ENCODE measurements at regions not wholly inside any gene's neighbourhood (a gene's known extent, or its start where the extent isn't known, plus 50 kb on each side); places are given as distances from the start of the nearest gene placed in this dataset.

DNA sequence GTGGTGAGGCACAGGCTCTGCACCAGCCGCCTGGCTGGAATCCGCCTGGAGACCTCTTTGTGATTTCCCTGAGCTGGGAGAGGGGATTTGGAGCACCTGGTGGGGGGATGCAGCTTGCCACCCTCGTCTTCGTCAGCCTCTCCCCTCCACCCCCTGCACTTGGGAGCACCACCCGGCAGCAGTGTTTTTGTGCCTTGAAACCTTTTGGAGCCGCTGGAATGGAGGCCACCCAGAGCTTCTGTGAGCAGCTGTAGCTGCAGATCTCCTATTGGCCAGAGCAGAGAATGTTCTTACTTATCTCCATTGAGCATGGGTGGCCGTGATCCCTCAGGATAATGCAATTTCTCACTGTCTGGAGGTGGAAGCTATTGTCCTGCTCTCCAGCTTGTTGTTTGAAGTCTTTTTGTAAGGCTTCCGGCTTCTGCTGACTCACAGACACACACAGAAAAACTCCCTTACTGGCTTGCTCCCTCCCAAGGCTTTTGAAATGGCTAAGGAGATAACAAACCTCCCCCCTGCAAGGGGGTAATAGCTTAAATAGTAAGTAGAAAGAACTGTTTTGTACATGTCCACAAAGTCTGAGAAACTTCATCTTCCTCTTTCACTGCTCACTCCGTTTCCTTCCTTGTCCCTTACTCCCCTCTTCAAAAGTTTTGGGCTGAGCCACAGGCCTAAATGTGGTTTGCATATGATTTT, 271.2 kb downstream of the PRL start:
- Histone ChIP-seq H3K36me3 (ENCODE audit: control insufficient read depth, insufficient read depth, low read length) (peaks cover 9% of the 10 kb centered on the region; the same call in 1 of the 2 replicates), H2AFZ (replicated peaks; ENCODE audit: low read length, poor library complexity) (peak overlapping the region; percentile 83), H4K91ac (ENCODE audit: insufficient read depth, low read depth, low read length) (peak overlapping the region; percentile 65), H2BK120ac (ENCODE audit: low read depth, low read length) (peak overlapping the region; percentile 83), H3K27ac (ENCODE audit: insufficient read depth, low read length) (peak overlapping the region; percentile 19), H3K27me3 (ENCODE audit: control insufficient read depth, insufficient read depth, low read length) (no peaks in the 10 kb centered on the region), H3K79me1 (ENCODE audit: low read depth in 1 of 2, low read length in 2 of 2) (no peaks in the 10 kb centered on the region), H2BK5ac (ENCODE audit: low read depth, low read length, poor library complexity, severe bottlenecking) (peak overlapping the region; percentile 30), H3K9me1 (ENCODE audit: insufficient read depth, low read length) (0 out of 2 replicates have a peak, but pooled peaks cover 3% of the 10 kb centered on the region), H4K8ac (ENCODE audit: low read depth in 2 of 2, low read length in 2 of 2) (peak overlapping the region; percentile 7 to 75), H2BK20ac (ENCODE audit: low read depth, low read length) (peak overlapping the region; percentile 79), H2BK15ac (ENCODE audit: low read depth, low read length) (peak overlapping the region; percentile 86), H3K4me3 (ENCODE audit: insufficient read depth, low read depth, low read length) (no peak overlapping the region), H3K14ac (replicated peaks; ENCODE audit: low read depth, low read length) (peak overlapping the region; percentile 62), H4K20me1 (ENCODE audit: insufficient read depth, low read length) (no peaks in the 10 kb centered on the region), H3K9me3 (ENCODE audit: control insufficient read depth, insufficient read depth, low read length) (peaks cover 5% of the 10 kb centered on the region), H2AK9ac (replicated peaks; ENCODE audit: low read depth, low read length, poor library complexity) (peak overlapping the region; percentile 17), H4K5ac (ENCODE audit: low read depth, low read length) (peak overlapping the region; percentile 54), H3K56ac (ENCODE audit: extremely low read depth, insufficient read depth, low read length) (peak overlapping the region; percentile 25; the same call in 1 of the 2 replicates), H3K4ac (ENCODE audit: low read depth, low read length) (peak overlapping the region; percentile 53), H2AK5ac (ENCODE audit: low read depth, low read length) (peak overlapping the region; percentile 10; the same call in 1 of the 2 replicates), H3K4me1 (ENCODE audit: control insufficient read depth, insufficient read depth, low read length) (peaks cover 10% of the 10 kb centered on the region), H3K4me2 (ENCODE audit: low read depth, low read length) (peak overlapping the region; percentile 3; the same call in 1 of the 2 replicates), H3K9ac (ENCODE audit: low read depth, low read length) (peak overlapping the region; percentile 18; the same call in 1 of the 2 replicates), H3K18ac (ENCODE audit: low read depth, low read length) (peak overlapping the region; percentile 67), H3K23ac (ENCODE audit: low read depth, low read length) (peak overlapping the region; percentile 46)
- peak; percentile 37; the same call in 1 of the 2 replicates for TF ChIP-seq FOS (IDR thresholded peaks at IDR 0.05; ENCODE audit: low read depth, low read length)
- no peak for TF ChIP-seq RCOR1 (IDR thresholded peaks at IDR 0.05; ENCODE audit: insufficient replicate concordance, low read length)
- 0 out of 2 replicates have a peak, but pooled peaks have one; percentile 4 for TF ChIP-seq RAD21 (IDR thresholded peaks at IDR 0.05; ENCODE audit: low read length)
- TF ChIP-seq BHLHE40 (IDR thresholded peaks at IDR 0.05; ENCODE audit: low read depth, low read length) = 0 out of 2 replicates have a peak, but pooled peaks have one; percentile 12
- TF ChIP-seq SMC3 (IDR thresholded peaks at IDR 0.05; ENCODE audit: low read depth, low read length) = no peak
- TF ChIP-seq, protein P1, sequence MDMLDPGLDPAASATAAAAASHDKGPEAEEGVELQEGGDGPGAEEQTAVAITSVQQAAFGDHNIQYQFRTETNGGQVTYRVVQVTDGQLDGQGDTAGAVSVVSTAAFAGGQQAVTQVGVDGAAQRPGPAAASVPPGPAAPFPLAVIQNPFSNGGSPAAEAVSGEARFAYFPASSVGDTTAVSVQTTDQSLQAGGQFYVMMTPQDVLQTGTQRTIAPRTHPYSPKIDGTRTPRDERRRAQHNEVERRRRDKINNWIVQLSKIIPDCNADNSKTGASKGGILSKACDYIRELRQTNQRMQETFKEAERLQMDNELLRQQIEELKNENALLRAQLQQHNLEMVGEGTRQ (IDR thresholded peaks at IDR 0.05; ENCODE audit: low read depth, low read length) = no peak
- TF ChIP-seq NFE2L2 (IDR thresholded peaks at IDR 0.05; ENCODE audit: low read depth, low read length) = peak; percentile 31; the same call in 1 of the 2 replicates
- intact Hi-C loops (cut with micrococcal nuclease) = no loop called here
- dilution Hi-C loops (cut with HindIII; ENCODE audit: low sequenced_read_pairs, unreplicated experiment) = no loop called here
- ATAC-seq (ENCODE audit: low read depth) = peak; percentile 79
- in situ Hi-C loops (cut with MboI; ENCODE audit: low sequenced_read_pairs) = no loop called here
- peak; percentile 81 for DNase-seq
- 13% methylated on average over 3 of the region's 9 CpGs; no CpG with 5 or more reads in 1 of the 2 experiments for WGBS, 2 experiments (ENCODE audit: extremely low coverage in 2 of 2, insufficient read length in 1 of 2)
- no TSS peak for BruUV-seq (replicated peaks)
- POLR2A ChIA-PET (ENCODE audit: unreplicated experiment) = interaction anchor here (0.5 to 0.6 kb wide), 2 partner anchors 437 to 1145 kb away, joined by 3 to 9 read pairs; no protein-coding TSS in a partner anchor
- CTCF ChIA-PET = interaction anchor here (0.5 to 0.6 kb wide), 2 partner anchors 305 to 891 kb away, joined by 3 read pairs; no protein-coding TSS in a partner anchor
